ENCODE measurements at regions not wholly inside any gene's neighbourhood (a gene's known extent, or its start where the extent isn't known, plus 50 kb on each side); places are given as distances from the start of the nearest gene placed in this dataset.

- no peak for DNase-seq
Observed at GRCh38 chr14:85409481-85410210, 120.3 kb upstream of the FLRT2 start.

GRCh38 chr14:85412756-85413155, 117.2 kb upstream of the FLRT2 start:
- DNase-seq: no peak

GRCh38 chr14:85413836-85414526, 116.0 kb upstream of the FLRT2 start:
- no peak for DNase-seq

- no peak for DNase-seq
Observed at GRCh38 chr14:85415015-85415712, 114.8 kb upstream of the FLRT2 start.

- DNase-seq: no peak
Observed at GRCh38 chr14:85416771-85417170, 113.2 kb upstream of the FLRT2 start.

- DNase-seq: no peak
Observed at GRCh38 chr14:85417396-85417795, 112.5 kb upstream of the FLRT2 start.

- no peak for DNase-seq
Observed at GRCh38 chr14:85418721-85419120, 111.2 kb upstream of the FLRT2 start.

- no peak for DNase-seq
Observed at GRCh38 chr14:85420278-85420677, 109.7 kb upstream of the FLRT2 start.

- DNase-seq: no peak
Observed at GRCh38 chr14:85420707-85421106, 109.2 kb upstream of the FLRT2 start.

GRCh38 chr14:85421186-85421877, 108.6 kb upstream of the FLRT2 start:
- no peak for DNase-seq

- DNase-seq: no peak
Observed at GRCh38 chr14:85423889-85424288, 106.1 kb upstream of the FLRT2 start.

GRCh38 chr14:85425507-85425906, 104.4 kb upstream of the FLRT2 start:
- DNase-seq: no peak

GRCh38 chr14:85426068-85426935, 103.6 kb upstream of the FLRT2 start:
- DNase-seq: no peak

GRCh38 chr14:85428926-85429325, 101.0 kb upstream of the FLRT2 start:
- DNase-seq: no peak

- no peak for DNase-seq
Observed at GRCh38 chr14:85437148-85437547, 92.8 kb upstream of the FLRT2 start.

- no peak for DNase-seq
Observed at GRCh38 chr14:85438001-85438400, 91.9 kb upstream of the FLRT2 start.

- no peak for DNase-seq
Observed at GRCh38 chr14:85438481-85438942, 91.4 kb upstream of the FLRT2 start.

GRCh38 chr14:85439696-85440328, 90.1 kb upstream of the FLRT2 start:
- DNase-seq: no peak

GRCh38 chr14:85441909-85442643, 87.9 kb upstream of the FLRT2 start:
- DNase-seq: no peak

GRCh38 chr14:85442996-85443395, 86.9 kb upstream of the FLRT2 start:
- no peak for DNase-seq

GRCh38 chr14:85444635-85445034, 85.3 kb upstream of the FLRT2 start:
- DNase-seq: no peak
